DMS114 treated with DMSO at 0.1 percent for 48 hours (cell line): ENCODE measurements at regions not wholly inside any gene's neighbourhood (a gene's known extent, or its start where the extent isn't known, plus 50 kb on each side); places are given as distances from the start of the nearest gene placed in this dataset.

ENCODE experiments used
- DNase-seq: peaks from one replicate; lab custom pipeline; 2025; ENCODE audit not compliant: unreplicated experiment; lab: John Stamatoyannopoulos, UW

- no peak for DNase-seq
These were observed 220.3 kb downstream of the SPATA31D1 start for GRCh38 chr9:82208741-82209450.

GRCh38 chr9:82209797-82210470 lies 221.4 kb downstream of the SPATA31D1 start:
- no peak for DNase-seq

- DNase-seq = no peak
These were observed 224.3 kb downstream of the SPATA31D1 start for GRCh38 chr9:82212885-82213284.

GRCh38 chr9:82216435-82216834 lies 227.9 kb downstream of the SPATA31D1 start:
- no peak for DNase-seq

GRCh38 chr9:82223442-82223841 lies 234.9 kb downstream of the SPATA31D1 start:
- no peak for DNase-seq

GRCh38 chr9:82231411-82231810 lies 242.8 kb downstream of the SPATA31D1 start:
- no peak for DNase-seq

- DNase-seq = no peak
These were observed 245.8 kb downstream of the SPATA31D1 start for GRCh38 chr9:82234160-82234943.

GRCh38 chr9:82242285-82242963 lies 253.9 kb downstream of the SPATA31D1 start:
- DNase-seq = no peak

- no peak for DNase-seq
These were observed 258.7 kb downstream of the SPATA31D1 start for GRCh38 chr9:82247318-82247717.

GRCh38 chr9:82252116-82252515 lies 263.5 kb downstream of the SPATA31D1 start:
- no peak for DNase-seq

GRCh38 chr9:82254646-82255367 lies 266.2 kb downstream of the SPATA31D1 start:
- DNase-seq = no peak

- no peak for DNase-seq
These were observed 267.1 kb downstream of the SPATA31D1 start for GRCh38 chr9:82255481-82256176.

- no peak for DNase-seq
These were observed 272.1 kb downstream of the SPATA31D1 start for GRCh38 chr9:82260691-82261090.

GRCh38 chr9:82263619-82264018 lies 275.0 kb downstream of the SPATA31D1 start:
- no peak for DNase-seq

GRCh38 chr9:82271106-82271561 lies 282.6 kb downstream of the SPATA31D1 start:
- no peak for DNase-seq

GRCh38 chr9:82273121-82273520 lies 284.5 kb downstream of the SPATA31D1 start:
- DNase-seq = no peak

- DNase-seq = no peak
These were observed 286.8 kb downstream of the SPATA31D1 start for GRCh38 chr9:82275258-82275927.

GRCh38 chr9:82281066-82281465 lies 292.5 kb downstream of the SPATA31D1 start:
- DNase-seq = no peak

GRCh38 chr9:82284758-82285157 lies 296.2 kb downstream of the SPATA31D1 start:
- no peak for DNase-seq
